H1 (cell line): ENCODE measurements at regions not wholly inside any gene's neighbourhood (a gene's known extent, or its start where the extent isn't known, plus 50 kb on each side); places are given as distances from the start of the nearest gene placed in this dataset.

Source experiments
- EZH2 ChIP-seq: fragments of 200-600 bp; sonication (generic); IDR thresholded peaks from 2 replicates; pipeline ENCODE4 v1.7.1; 2012; ENCODE audit warnings: low read depth, mild to moderate bottlenecking, moderate library complexity, low read length, inconsistent platforms; ENCODE audit not compliant: severe bottlenecking
- RNF2 ChIP-seq: fragments of 200-900, 300-1000 bp; sonication (generic); IDR thresholded peaks from 2 replicates; pipeline ENCODE4 v1.7.1; 2016; ENCODE audit warnings: borderline replicate concordance, low read depth, mild to moderate bottlenecking, antibody characterized with exemption, low read length; ENCODE audit not compliant: poor library complexity, severe bottlenecking; ENCODE audit errors: missing control alignments

DNA sequence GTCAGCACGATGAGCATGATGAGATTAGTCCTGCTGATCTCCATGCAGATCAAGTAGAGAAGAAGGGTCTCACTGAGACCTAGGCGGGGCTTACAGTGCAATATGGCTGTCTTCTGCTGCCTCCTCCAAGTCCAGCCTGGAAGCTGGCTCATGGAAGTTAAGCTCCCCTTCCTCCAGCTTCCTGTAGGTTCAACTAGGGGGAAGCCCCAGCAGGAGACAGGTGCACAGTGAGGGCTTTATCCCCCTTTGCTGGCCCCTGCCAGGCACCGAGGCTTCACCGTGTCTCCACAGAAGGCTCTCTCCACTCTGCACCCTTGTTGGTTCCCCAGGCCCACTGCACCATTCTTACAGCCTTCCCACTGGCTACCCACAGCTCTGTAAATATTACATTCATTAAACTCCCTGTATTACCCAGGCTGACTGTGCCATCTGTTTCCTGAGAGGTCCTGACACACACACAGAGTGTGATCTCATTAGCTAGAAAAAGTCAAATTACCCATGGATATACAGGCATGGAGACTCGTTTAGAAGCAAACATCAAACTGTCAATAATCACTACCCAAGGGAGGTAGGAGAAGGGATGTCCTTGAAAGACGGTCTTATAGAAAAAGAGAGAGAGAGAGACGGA, 90.4 kb downstream of the SLC2A10 start (continued):
- no peak for TF ChIP-seq EZH2
- TF ChIP-seq RNF2 = no peak
